22Rv1 (cell line): ENCODE measurements at regions not wholly inside any gene's neighbourhood (a gene's known extent, or its start where the extent isn't known, plus 50 kb on each side); places are given as distances from the start of the nearest gene placed in this dataset.

Source experiments
- H3K27ac ChIP-seq: fragments of 450-650 bp; 2 replicates; pipeline ENCODE4 v1.5.1; 2017
- ZFX ChIP-seq: fragments of 450-650 bp; IDR thresholded peaks from 2 replicates; pipeline ENCODE4 v1.6.1; 2017; ENCODE audit warnings: antibody characterized with exemption, borderline replicate concordance
- TF ChIP-seq, protein P1 (sequence below): fragments of 450-650 bp; IDR thresholded peaks from 2 replicates; pipeline ENCODE4 v1.5.1; 2017; ENCODE audit warnings: mild to moderate bottlenecking

DNA sequence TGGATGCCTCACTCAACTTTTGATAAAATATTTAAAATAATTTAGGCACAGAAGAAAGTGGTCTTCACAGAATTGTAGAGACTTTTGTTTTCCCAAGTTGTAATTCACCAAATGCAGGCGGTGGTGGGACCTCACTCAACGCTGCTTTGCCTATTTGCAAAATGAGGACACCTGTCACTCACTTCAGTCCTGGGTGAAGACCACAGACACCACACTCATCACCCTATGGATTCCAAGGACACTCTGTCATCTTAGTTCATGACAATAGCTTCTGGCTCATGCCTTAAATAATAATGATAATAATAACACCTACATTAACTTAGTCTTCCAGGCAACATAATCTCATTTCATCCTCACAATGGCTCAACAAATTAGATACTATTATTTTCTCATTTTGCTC is 234.4 kb downstream of the RNF152 start:
- TF ChIP-seq, protein P1, sequence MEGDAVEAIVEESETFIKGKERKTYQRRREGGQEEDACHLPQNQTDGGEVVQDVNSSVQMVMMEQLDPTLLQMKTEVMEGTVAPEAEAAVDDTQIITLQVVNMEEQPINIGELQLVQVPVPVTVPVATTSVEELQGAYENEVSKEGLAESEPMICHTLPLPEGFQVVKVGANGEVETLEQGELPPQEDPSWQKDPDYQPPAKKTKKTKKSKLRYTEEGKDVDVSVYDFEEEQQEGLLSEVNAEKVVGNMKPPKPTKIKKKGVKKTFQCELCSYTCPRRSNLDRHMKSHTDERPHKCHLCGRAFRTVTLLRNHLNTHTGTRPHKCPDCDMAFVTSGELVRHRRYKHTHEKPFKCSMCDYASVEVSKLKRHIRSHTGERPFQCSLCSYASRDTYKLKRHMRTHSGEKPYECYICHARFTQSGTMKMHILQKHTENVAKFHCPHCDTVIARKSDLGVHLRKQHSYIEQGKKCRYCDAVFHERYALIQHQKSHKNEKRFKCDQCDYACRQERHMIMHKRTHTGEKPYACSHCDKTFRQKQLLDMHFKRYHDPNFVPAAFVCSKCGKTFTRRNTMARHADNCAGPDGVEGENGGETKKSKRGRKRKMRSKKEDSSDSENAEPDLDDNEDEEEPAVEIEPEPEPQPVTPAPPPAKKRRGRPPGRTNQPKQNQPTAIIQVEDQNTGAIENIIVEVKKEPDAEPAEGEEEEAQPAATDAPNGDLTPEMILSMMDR: no peak
- no peak for TF ChIP-seq ZFX
- no peak overlapping the region for H3K27ac ChIP-seq

DNA sequence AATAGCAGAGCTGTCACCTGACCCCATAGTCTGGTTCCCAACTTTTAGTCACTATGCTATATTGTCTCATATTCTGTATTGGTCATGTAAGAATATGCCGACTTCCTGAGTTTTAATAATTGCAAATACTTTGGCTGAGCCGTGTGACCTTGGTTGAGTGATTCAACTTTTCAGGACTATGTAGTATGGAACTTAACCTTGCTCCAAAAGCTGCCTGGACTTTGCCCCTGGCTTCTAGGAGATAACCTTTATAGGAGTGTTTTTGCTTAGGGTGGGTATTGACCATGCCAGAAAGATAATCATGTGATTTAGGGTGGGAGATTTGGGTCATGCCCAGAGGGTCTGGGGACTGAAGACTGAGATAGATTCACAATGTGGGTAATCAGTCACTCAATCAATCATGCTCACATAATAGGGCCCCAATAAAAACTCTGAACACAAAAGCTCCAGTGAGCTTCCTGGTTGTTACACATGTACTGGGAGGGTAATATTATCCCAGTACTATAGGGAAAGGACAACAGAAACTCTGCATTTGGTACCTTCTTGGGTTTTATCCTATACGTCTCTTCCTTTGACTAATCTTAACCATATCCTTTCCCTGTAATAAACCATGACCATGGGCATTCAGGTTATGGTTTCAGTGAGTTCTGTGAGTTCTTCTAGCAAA is 235.6 kb downstream of the RNF152 start:
- H3K27ac ChIP-seq: no peak overlapping the region
- no peak for TF ChIP-seq ZFX
- TF ChIP-seq, protein P1: no peak

DNA sequence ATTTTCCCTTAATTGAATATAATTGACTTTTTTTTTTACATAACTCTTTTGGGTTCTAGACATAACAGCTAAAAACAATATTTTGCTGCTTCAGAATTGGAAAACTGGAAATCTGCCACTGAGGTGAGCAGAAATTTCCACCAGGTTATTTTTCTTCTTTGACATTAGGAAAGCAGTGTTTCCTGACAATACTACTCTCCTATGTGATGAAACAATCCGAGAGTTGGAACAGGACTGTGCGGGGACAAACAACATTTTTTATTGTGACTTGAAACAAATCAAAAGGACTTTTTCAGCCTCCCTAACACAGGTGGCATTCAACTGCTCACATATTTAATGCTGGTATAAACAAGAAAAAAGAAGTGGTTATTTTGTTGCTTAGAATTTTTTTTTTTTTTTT is 237.2 kb downstream of the RNF152 start:
- TF ChIP-seq, protein P1: no peak
- TF ChIP-seq ZFX: no peak
- no peak overlapping the region for H3K27ac ChIP-seq

DNA sequence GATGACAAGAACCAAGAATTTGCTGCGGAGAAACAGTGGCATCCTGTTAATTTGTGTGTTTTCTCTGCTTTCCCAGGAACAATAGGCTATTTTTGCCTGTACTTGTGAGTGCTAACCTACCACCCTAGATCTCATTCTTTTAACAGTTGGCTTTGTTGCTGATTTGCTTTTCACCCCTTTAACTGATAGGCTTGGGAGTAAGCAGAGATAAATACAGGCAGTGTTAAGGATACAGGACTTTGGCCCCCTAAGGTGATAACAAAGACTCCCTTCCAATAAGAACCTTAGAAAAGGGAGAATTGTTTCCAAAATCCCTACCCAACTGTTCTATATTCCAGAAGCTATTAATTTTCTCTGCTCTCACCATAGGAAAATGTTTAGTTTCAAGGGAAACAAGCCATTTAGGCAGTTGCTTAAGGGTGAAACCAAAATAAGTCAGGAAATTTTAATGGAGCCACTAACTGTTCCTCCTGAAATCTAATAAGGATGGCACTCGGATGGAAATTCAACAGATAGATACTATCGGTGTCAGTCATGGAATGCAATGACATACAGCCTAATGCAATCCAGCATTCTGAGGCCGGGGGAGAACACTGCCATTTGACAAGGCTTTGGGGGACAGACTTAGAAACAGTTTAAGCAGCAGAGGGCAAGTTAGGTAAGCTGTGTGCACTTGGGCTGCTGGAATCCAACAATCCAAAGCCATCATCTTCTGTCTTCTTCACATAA is 238.8 kb downstream of the RNF152 start:
- TF ChIP-seq ZFX: no peak
- TF ChIP-seq, protein P1: no peak
- no peak overlapping the region for H3K27ac ChIP-seq

DNA sequence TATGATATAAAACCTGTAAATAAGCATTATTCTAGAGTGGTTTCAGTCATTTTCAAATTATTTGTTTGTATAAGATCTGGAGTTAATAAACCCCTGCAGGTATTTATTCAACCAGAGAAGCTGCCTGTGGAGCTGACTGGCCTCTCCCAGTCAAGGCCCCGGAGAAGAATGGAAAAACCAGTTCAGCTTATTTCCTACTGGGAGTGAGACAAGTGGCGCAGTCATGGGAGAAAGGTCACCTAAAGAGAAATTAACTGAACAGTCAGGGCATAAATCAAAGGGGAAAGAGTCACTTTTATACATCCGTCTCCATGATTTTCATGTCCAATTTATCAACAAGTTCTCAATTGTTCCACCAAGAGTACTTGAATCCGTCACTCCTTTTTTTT is 240.9 kb downstream of the RNF152 start:
- no peak for TF ChIP-seq ZFX
- TF ChIP-seq, protein P1: no peak
- H3K27ac ChIP-seq: peak overlapping the region; percentile 57

DNA sequence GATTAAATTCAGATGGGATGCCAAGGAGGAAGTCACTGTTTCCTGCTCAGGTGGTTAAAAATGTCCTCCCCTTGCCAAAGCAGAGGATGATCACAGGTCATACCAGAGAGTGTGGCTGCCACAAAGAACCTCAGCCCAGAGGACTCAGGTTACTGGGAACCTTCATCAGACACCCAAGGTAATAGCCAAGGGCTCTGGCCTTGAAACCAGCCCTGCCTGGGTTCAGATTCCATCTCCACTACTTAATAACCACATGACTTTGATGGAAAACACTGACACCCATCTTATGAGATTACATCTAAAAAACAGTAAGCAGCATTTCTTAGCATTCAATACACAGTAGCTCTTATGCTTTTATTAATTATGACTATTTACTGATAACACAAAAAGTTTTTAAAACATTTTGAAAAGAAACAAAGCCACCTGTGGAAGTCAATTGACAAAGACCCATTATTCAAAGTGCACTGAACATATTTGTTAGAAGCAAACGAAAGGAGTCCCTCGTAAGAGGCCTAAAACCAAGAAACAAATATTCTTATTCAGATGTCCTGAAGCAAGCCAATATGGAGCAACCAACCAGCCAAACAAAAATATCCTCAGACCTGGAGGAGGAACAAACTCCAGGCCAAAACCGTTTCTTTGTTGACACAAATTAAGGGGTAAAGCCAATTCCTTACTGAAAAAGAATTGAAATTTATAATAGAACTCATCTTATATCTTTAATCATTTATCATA is 241.5 kb downstream of the RNF152 start:
- TF ChIP-seq, protein P1: no peak
- TF ChIP-seq ZFX: no peak
- H3K27ac ChIP-seq: peak overlapping the region; percentile 57
